HepG2 (cell line): ENCODE measurements at regions not wholly inside any gene's neighbourhood (a gene's known extent, or its start where the extent isn't known, plus 50 kb on each side); places are given as distances from the start of the nearest gene placed in this dataset.

Experiments
- ATAC-seq: fragments of 200-7000 bp; cut with Tn5 transposase; 3 replicates; pipeline ENCODE4 v1.9.1; 2020; ENCODE audit warnings: mild to moderate bottlenecking, moderate library complexity
- BruUV-seq: library from RNA; stranded (reverse); fragments of 400-500 nt; replicated peaks from 2 replicates; lab custom pipeline; 2021; lab: Mats Ljungman, UMichigan
- CTCF ChIA-PET: fragments of 300-600 bp; formaldehyde crosslinking; extraction: SDS; loops from one replicate; lab custom pipeline; 2021; ENCODE audit warnings: low total read pairs, inconsistent platforms, low intra/inter-chr PET ratio; lab: Yijun Ruan, JAX
- POLR2A ChIA-PET: fragments of 350-600 bp; sonication (Branson Sonifier 250); formaldehyde crosslinking; loops from one replicate; lab custom pipeline; 2020; ENCODE audit warnings: antibody characterized with exemption, inconsistent platforms; lab: Yijun Ruan, JAX
- DNase-seq: peaks from one replicate; pipeline ENCODE4 v3.0.0-alpha.2; 2015; ENCODE audit warnings: low spot score
- FAIRE-seq: peaks from 3 replicates; lab custom pipeline; 2011; peaks lifted over from hg19 to GRCh38; lab: Jason Lieb, UNC
- H2AFZ ChIP-seq: one replicate; pipeline ENCODE4 v1.6.1; 2011; ENCODE audit warnings: low read length, inconsistent platforms
- H3K27ac ChIP-seq: fragments of 300-600 bp; 3 replicates; pipeline ENCODE4 v1.8.0; 2011; ENCODE audit warnings: mixed run types, mild to moderate bottlenecking, mixed read lengths, low read length, inconsistent platforms; ENCODE audit not compliant: insufficient read depth; ENCODE audit errors: extremely low read length
- H3K27me3 ChIP-seq, 2 experiments: fragments of 200-600 bp in 1 of 2; 2 replicates in 1 of 2; 3 replicates in 1 of 2; pipeline versions ENCODE4 v1.6.0 to v1.8.0; 2011; ENCODE audit warnings: low read length in 2 of 2, mild to moderate bottlenecking in 2 of 2, moderate library complexity in 2 of 2, inconsistent platforms in 1 of 2; ENCODE audit not compliant: insufficient read depth in 2 of 2, control insufficient read depth in 1 of 2
- H3K36me3 ChIP-seq, 2 experiments: fragments of 200-600 bp in 1 of 2; replicated peaks in 1 of 2; 2 replicates in 1 of 2; 3 replicates in 1 of 2; pipeline versions ENCODE4 v1.5.1 to v1.8.0; 2011; ENCODE audit warnings: low read length in 2 of 2, inconsistent platforms in 1 of 2; ENCODE audit not compliant: insufficient read depth in 2 of 2, control insufficient read depth in 1 of 2
- H3K4me1 ChIP-seq: 2 replicates; pipeline ENCODE4 v1.5.1; 2012; ENCODE audit warnings: low read length, inconsistent platforms; ENCODE audit not compliant: insufficient read depth
- H3K4me2 ChIP-seq: 2 replicates; pipeline ENCODE4 v1.6.0; 2011; ENCODE audit warnings: low read depth, low read length, inconsistent platforms
- H3K4me3 ChIP-seq, 3 experiments: fragments of 200-600 bp in 1 of 3; sonication (generic), shearing (Covaris generic) in 1 of 3; replicated peaks in 1 of 3; 2 replicates each; pipeline ENCODE4 v1.5.1; 2011 to 2016; ENCODE audit warnings: low read length in 3 of 3, inconsistent platforms in 2 of 3, low read depth in 2 of 3, mild to moderate bottlenecking in 2 of 3, control low read depth in 1 of 3, mixed read lengths in 1 of 3; ENCODE audit not compliant: insufficient read depth in 1 of 3
- H3K79me2 ChIP-seq: one replicate; pipeline ENCODE4 v1.6.1; 2011; ENCODE audit warnings: low read length, inconsistent platforms; ENCODE audit not compliant: insufficient read depth
- H3K9ac ChIP-seq: 2 replicates; pipeline ENCODE4 v1.6.0; 2011; ENCODE audit warnings: mild to moderate bottlenecking, low read depth, low read length, inconsistent platforms; ENCODE audit not compliant: insufficient read depth
- H3K9me3 ChIP-seq: 2 replicates; pipeline ENCODE4 v1.5.1; 2012; ENCODE audit warnings: mild to moderate bottlenecking, low read length
- H4K20me1 ChIP-seq: 2 replicates; pipeline ENCODE4 v1.6.0; 2011; ENCODE audit warnings: inconsistent platforms, mild to moderate bottlenecking, low read length, moderate library complexity; ENCODE audit not compliant: insufficient read depth
- ADNP ChIP-seq: sonication (generic); formaldehyde crosslinking; IDR thresholded peaks from 2 replicates; pipeline ENCODE4 v1.4.0; 2020; ENCODE audit warnings: missing genetic modification reagents
- FOXO4 ChIP-seq: sonication (generic); formaldehyde crosslinking; conservative IDR thresholded peaks from 2 replicates; pipeline ENCODE4 v1.8.1; 2023; ENCODE audit warnings: missing genetic modification reagents
- MLX ChIP-seq: IDR thresholded peaks from 2 replicates; pipeline ENCODE4 v1.6.1; 2016
- MYC ChIP-seq: sonication (generic); formaldehyde crosslinking; IDR thresholded peaks from 2 replicates; pipeline ENCODE4 v1.9.0; 2021; ENCODE audit warnings: missing genetic modification reagents, borderline replicate concordance
- NCOA5 ChIP-seq: sonication (generic); formaldehyde crosslinking; IDR thresholded peaks from 2 replicates; pipeline ENCODE4 v1.4.0; 2020; ENCODE audit warnings: missing genetic modification reagents
- PAXIP1 ChIP-seq: sonication (generic); formaldehyde crosslinking; conservative IDR thresholded peaks from 2 replicates; pipeline ENCODE4 v1.4.0; 2020; ENCODE audit warnings: mild to moderate bottlenecking, missing genetic modification reagents, moderate library complexity
- SAP130 ChIP-seq: IDR thresholded peaks from 2 replicates; pipeline ENCODE4 v1.6.1; 2016; ENCODE audit warnings: low read depth
- SRSF4 ChIP-seq: fragments of 200-400 bp; formaldehyde crosslinking; IDR thresholded peaks from one replicate; pipeline ENCODE4 v1.6.1; 2018; ENCODE audit warnings: mild to moderate bottlenecking, low read depth, low read length, moderate library complexity; ENCODE audit not compliant: poor library complexity, severe bottlenecking
- XRCC5 ChIP-seq: fragments of 200-400 bp; formaldehyde crosslinking; optimal IDR thresholded peaks from 2 replicates; pipeline ENCODE3; 2017; ENCODE audit warnings: mild to moderate bottlenecking, low read length
- ZNF256 ChIP-seq: sonication (generic); formaldehyde crosslinking; conservative IDR thresholded peaks from 2 replicates; pipeline ENCODE4 v1.4.0; 2020; ENCODE audit warnings: missing genetic modification reagents
- ZNF275 ChIP-seq: sonication (generic); formaldehyde crosslinking; IDR thresholded peaks from 2 replicates; pipeline ENCODE4 v1.8.0; 2022; ENCODE audit warnings: missing genetic modification reagents, mild to moderate bottlenecking, inconsistent platforms, borderline replicate concordance
- ZNF337 ChIP-seq: sonication (generic); formaldehyde crosslinking; IDR thresholded peaks from 2 replicates; pipeline ENCODE4 v1.5.1; 2020; ENCODE audit warnings: missing genetic modification reagents, low read depth, mild to moderate bottlenecking, borderline replicate concordance
- ZNF660 ChIP-seq: sonication (generic); formaldehyde crosslinking; IDR thresholded peaks from 2 replicates; pipeline ENCODE4 v1.5.1; 2020; ENCODE audit warnings: mild to moderate bottlenecking, low read depth, missing genetic modification reagents, borderline replicate concordance
- WGBS: methylation state at CpG from one replicate; pipeline ENCODE4 v1.1.6; 2017; ENCODE audit warnings: low lambda C conversion rate; 5-methylcytosine and 5-hydroxymethylcytosine counted together
- in situ Hi-C: cut with HindIII; loops from 2 replicates; pipeline ENCODE4 v1.10.0; 2017; ENCODE audit warnings: low pct_unique_long_range_greater_than_20kb; ENCODE audit not compliant: extremely low pct_ligation_motif_present
- intact Hi-C: fragments of 100-400 bp; cut with micrococcal nuclease; formaldehyde crosslinking; loops from one replicate; pipeline ENCODE4 v1.10.0; 2022; ENCODE audit not compliant: unreplicated experiment

GRCh38 chrX:39769748-39770147 lies 328.0 kb downstream of the BCOR start:
- FAIRE-seq (no peak), ATAC-seq (no peak), DNase-seq (no peak)
- intact Hi-C loops, result loop anchor here (5.0 kb wide), 1 partner anchor 37 kb away; no protein-coding TSS in a partner anchor
- peaks cover 0 to 8% of the 10 kb centered on the region in 2 experiments; a peak in 2 of 5 replicates for H3K27me3 ChIP-seq
- no peak overlapping the region for H2AFZ ChIP-seq
- no peaks in the 10 kb centered on the region for H3K9me3 ChIP-seq
- no peaks in the 10 kb centered on the region for H3K79me2 ChIP-seq
- H3K4me2 ChIP-seq, result no peak overlapping the region
- no peaks in the 10 kb centered on the region for H4K20me1 ChIP-seq
- 60% methylated on average over 2 of the region's 7 CpGs for WGBS
- POLR2A ChIA-PET, result no interaction called here
- H3K4me1 ChIP-seq, result peaks cover 35% of the 10 kb centered on the region
- in situ Hi-C loops, result no loop called here
- H3K4me3 ChIP-seq, result no peak overlapping the region
- BruUV-seq, result no TSS peak
- H3K9ac ChIP-seq, result no peak overlapping the region
- CTCF ChIA-PET, result no interaction called here
- H3K36me3 ChIP-seq, result no peaks in the 10 kb centered on the region
- no peak overlapping the region for H3K27ac ChIP-seq
- TF ChIP-seq MLX (no peak), ADNP (CRISPR knock-in tag) (no peak), ZNF256 (no peak), ZNF275 (CRISPR knock-in tag) (no peak), ZNF337 (no peak), NCOA5 (no peak), SRSF4 (no peak), SAP130 (CRISPR knock-in tag) (no peak), MYC (no peak), XRCC5 (no peak), PAXIP1 (CRISPR knock-in tag) (no peak), ZNF660 (CRISPR knock-in tag) (no peak), FOXO4 (CRISPR knock-in tag) (no peak)
